ENCODE measurements at regions not wholly inside any gene's neighbourhood (a gene's known extent, or its start where the extent isn't known, plus 50 kb on each side); places are given as distances from the start of the nearest gene placed in this dataset.
"Not testable (repeated sequence)": the region's sequence is repeated elsewhere in the genome, so short reads cannot be mapped to it uniquely, and the experiment has no call there.

DNA sequence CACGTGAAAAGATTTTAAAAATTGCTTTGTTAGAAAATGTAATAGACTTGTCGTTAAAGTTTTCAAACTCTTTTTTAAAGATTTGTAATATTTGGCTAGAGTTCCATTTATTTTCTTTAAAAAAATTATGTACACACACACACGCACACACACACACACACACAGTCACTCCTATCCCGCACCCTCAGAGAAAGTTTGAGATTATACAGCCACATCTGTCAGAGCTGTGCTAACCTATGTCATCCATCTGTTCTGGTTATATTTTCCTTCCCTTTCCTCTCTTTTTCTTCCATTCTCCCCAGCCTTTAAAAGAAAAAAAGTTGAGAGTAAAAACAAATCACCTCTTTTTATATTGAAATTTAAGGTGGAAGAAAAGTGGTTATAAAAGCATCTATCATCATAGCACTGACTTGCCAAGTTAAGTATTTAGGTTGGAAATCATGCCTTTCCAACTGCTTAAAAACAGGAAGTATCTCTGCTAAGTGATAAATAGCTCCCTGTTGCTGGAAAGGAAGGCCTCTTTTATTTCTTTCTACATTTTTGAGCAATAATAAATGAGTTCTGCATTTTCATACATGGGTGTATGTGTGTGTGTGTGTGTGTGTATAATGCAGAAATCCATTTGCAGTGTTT, 163.3 kb upstream of the SPRY1 start:
- TF ChIP-seq, protein P1, sequence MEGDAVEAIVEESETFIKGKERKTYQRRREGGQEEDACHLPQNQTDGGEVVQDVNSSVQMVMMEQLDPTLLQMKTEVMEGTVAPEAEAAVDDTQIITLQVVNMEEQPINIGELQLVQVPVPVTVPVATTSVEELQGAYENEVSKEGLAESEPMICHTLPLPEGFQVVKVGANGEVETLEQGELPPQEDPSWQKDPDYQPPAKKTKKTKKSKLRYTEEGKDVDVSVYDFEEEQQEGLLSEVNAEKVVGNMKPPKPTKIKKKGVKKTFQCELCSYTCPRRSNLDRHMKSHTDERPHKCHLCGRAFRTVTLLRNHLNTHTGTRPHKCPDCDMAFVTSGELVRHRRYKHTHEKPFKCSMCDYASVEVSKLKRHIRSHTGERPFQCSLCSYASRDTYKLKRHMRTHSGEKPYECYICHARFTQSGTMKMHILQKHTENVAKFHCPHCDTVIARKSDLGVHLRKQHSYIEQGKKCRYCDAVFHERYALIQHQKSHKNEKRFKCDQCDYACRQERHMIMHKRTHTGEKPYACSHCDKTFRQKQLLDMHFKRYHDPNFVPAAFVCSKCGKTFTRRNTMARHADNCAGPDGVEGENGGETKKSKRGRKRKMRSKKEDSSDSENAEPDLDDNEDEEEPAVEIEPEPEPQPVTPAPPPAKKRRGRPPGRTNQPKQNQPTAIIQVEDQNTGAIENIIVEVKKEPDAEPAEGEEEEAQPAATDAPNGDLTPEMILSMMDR (IDR thresholded peaks at IDR 0.05): no peak
- TF ChIP-seq EP300 (IDR thresholded peaks at IDR 0.05; ENCODE audit: low read depth) (no peak), POLR2AphosphoS5 (IDR thresholded peaks at IDR 0.05) (no peak), POLR2A (IDR thresholded peaks at IDR 0.05) (no peak)
- H3K4me1 ChIP-seq: peaks cover 0 to 13% (median 5%) of the 10 kb centered on the region in 4 donors
- in situ Hi-C loops (cut with MboI; ENCODE audit: low pct_ligation_motif_present in 1 of 4, low pct_unique_long_range_greater_than_20kb in 1 of 4, low sequenced_read_pairs in 3 of 4): no loop called here
- H3K9me3 ChIP-seq: no peaks in the 10 kb centered on the region
- intact Hi-C loops (cut with DNase I; ENCODE audit: low total_unique reads): no loop called here
- H3K27me3 ChIP-seq: no peaks in the 10 kb centered on the region
- no peak overlapping the region for H3K27ac ChIP-seq
- H3K4me3 ChIP-seq: no peak overlapping the region
- DNase-seq: no peak
- H3K36me3 ChIP-seq: no peaks in the 10 kb centered on the region
- 73 to 83% methylated on average over 4 of the region's 4 CpGs for WGBS, 2 donors (ENCODE audit: low coverage in 1 of 2)

DNA sequence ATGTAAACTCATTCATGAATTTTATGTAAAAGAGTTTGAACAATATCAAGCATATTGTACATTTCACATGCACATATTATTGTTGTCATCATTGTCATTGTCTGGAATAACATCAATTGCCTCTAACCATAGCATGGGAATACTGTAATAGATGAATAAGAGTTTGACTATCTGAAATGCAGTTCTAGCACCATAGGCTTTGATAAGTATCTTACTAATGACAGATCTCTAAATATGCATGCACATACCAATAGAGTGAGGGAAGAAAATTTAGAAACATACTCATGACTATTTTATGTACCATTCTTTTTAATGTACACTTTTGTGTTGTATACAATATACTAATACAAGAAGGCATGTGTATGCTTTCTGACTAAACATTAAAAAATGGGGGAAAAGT, 161.6 kb upstream of the SPRY1 start:
- intact Hi-C loops (cut with DNase I; ENCODE audit: low total_unique reads): no loop called here
- H3K27me3 ChIP-seq: no peaks in the 10 kb centered on the region
- H3K9me3 ChIP-seq: no peaks in the 10 kb centered on the region
- no peaks in the 10 kb centered on the region for H3K36me3 ChIP-seq
- in situ Hi-C loops (cut with MboI; ENCODE audit: low pct_ligation_motif_present in 1 of 4, low pct_unique_long_range_greater_than_20kb in 1 of 4, low sequenced_read_pairs in 3 of 4): no loop called here
- H3K4me3 ChIP-seq: no peak overlapping the region
- no peak overlapping the region for H3K27ac ChIP-seq
- TF ChIP-seq, protein P1 (IDR thresholded peaks at IDR 0.05): no peak
- TF ChIP-seq POLR2AphosphoS5 (IDR thresholded peaks at IDR 0.05): no peak
- peaks cover 0 to 13% (median 5%) of the 10 kb centered on the region in 4 donors for H3K4me1 ChIP-seq
- DNase-seq: no peak

DNA sequence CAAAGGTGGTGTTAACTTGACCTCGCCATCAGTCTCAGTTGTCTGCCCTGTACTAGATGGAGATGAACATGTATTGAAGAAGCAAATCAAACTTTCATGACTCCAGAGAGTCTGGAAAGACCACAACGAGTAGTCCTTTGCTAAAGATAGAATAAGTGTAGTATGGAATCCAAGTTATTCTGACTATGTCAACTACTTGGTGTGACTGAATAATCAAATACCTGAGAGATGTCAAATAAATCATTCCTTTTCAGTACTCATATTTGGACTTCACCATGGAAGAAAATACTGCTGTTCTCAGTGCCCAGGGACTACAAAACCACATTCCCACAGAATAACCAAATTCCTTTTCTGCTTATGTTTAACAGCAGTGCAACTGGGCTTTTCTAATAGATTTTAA, 161.2 kb upstream of the SPRY1 start:
- Histone ChIP-seq H3K27ac (no peak overlapping the region), H3K36me3 (no peaks in the 10 kb centered on the region), H3K4me1 (peaks cover 0 to 13% (median 5%) of the 10 kb centered on the region in 4 donors), H3K27me3 (no peaks in the 10 kb centered on the region), H3K4me3 (no peak overlapping the region), H3K9me3 (no peaks in the 10 kb centered on the region)
- 77% methylated on average over 2 of the region's 2 CpGs; no CpG with 5 or more reads in 1 of the 2 donors for WGBS, 2 donors (ENCODE audit: low coverage in 1 of 2)
- in situ Hi-C loops (cut with MboI; ENCODE audit: low pct_ligation_motif_present in 1 of 4, low pct_unique_long_range_greater_than_20kb in 1 of 4, low sequenced_read_pairs in 3 of 4): no loop called here
- no peak for TF ChIP-seq POLR2AphosphoS5 (IDR thresholded peaks at IDR 0.05)
- TF ChIP-seq, protein P1 (IDR thresholded peaks at IDR 0.05): no peak
- no peak for TF ChIP-seq POLR2A (IDR thresholded peaks at IDR 0.05)
- TF ChIP-seq EP300 (IDR thresholded peaks at IDR 0.05; ENCODE audit: low read depth): no peak
- intact Hi-C loops (cut with DNase I; ENCODE audit: low total_unique reads): no loop called here
- no peak for DNase-seq

DNA sequence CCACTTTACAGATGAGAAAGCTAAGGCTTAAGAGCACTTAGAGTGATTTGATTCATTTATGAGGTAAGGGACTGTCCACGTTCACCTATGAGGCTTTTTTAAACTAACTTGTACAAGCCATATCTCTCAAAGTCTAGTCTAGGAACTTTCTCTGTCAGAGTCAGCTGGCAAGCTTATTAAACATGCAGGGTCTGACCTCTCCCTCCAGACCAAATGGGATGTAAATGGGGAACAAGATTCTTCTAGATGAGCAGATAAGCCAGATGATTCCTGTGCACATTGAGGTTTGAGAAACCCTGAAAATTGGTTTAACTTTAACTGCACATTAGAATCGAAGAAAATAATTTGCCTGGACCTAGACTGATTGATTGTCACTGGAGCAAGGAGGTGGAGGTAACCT, 160.0 kb upstream of the SPRY1 start:
- 60 to 84% methylated on average over 2 of the region's 2 CpGs for WGBS, 2 donors (ENCODE audit: low coverage in 1 of 2)
- no peak for TF ChIP-seq POLR2AphosphoS5 (IDR thresholded peaks at IDR 0.05)
- TF ChIP-seq EP300 (IDR thresholded peaks at IDR 0.05; ENCODE audit: low read depth): no peak
- TF ChIP-seq, protein P1 (IDR thresholded peaks at IDR 0.05): no peak
- no peak for TF ChIP-seq POLR2A (IDR thresholded peaks at IDR 0.05)
- no peak for DNase-seq
- H3K27me3 ChIP-seq: no peaks in the 10 kb centered on the region
- H3K36me3 ChIP-seq: no peaks in the 10 kb centered on the region
- in situ Hi-C loops (cut with MboI; ENCODE audit: low pct_ligation_motif_present in 1 of 4, low pct_unique_long_range_greater_than_20kb in 1 of 4, low sequenced_read_pairs in 3 of 4): no loop called here
- peaks cover 0 to 13% (median 5%) of the 10 kb centered on the region in 4 donors for H3K4me1 ChIP-seq
- no peak overlapping the region for H3K4me3 ChIP-seq
- H3K9me3 ChIP-seq: no peaks in the 10 kb centered on the region
- no peak overlapping the region for H3K27ac ChIP-seq
- intact Hi-C loops (cut with DNase I; ENCODE audit: low total_unique reads): no loop called here

DNA sequence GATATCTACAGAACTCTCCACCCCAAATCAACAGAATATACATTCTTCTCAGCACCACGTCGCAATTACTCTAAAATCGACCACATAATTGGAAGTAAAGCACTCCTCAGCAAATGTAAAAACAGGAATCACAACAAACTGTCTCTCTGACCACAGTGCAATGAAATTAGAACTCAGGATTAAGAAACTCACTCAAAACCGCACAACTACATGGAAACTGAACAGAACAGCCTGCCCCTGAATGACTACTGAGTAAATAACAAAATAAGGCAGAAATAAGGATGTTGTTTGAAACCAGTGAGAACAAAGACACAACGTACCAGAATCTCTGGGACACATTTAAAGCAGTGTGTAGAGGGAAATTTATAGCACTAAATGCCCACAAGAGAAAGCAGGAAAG, 156.3 kb upstream of the SPRY1 start:
- H3K9me3 ChIP-seq; intact Hi-C loops (cut with DNase I; ENCODE audit: low total_unique reads); DNase-seq; H3K27ac ChIP-seq; H3K4me1 ChIP-seq; in situ Hi-C loops (cut with MboI; ENCODE audit: low pct_ligation_motif_present in 1 of 4, low pct_unique_long_range_greater_than_20kb in 1 of 4, low sequenced_read_pairs in 3 of 4); H3K27me3 ChIP-seq; H3K36me3 ChIP-seq; H3K4me3 ChIP-seq: not testable (repeated sequence)
- 96 to 100% methylated on average over 5 of the region's 5 CpGs for WGBS, 2 donors (ENCODE audit: low coverage in 1 of 2)

DNA sequence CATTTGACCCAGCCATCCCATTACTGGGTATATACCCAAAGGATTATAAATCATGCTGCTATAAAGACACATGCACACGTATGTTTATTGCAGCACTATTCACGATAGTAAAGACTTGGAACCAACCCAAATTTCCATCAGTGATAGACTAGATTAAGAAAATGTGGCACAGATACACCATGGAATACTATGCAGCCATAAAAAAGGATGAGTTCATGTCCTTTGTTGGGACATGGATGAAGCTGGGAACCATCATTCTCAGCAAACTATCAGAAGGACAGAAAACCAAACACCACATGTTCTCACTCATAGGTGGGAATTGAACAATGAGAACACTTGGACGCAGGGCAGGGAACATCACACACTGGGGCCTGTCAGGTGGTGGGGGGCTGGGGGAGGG, 153.4 kb upstream of the SPRY1 start:
- not testable (repeated sequence) for H3K36me3 ChIP-seq

More for the DNA sequence above, 153.4 kb upstream of the SPRY1 start:
- H3K4me3 ChIP-seq; DNase-seq; H3K9me3 ChIP-seq; H3K27ac ChIP-seq; intact Hi-C loops (cut with DNase I; ENCODE audit: low total_unique reads); H3K4me1 ChIP-seq; H3K27me3 ChIP-seq; in situ Hi-C loops (cut with MboI; ENCODE audit: low pct_ligation_motif_present in 1 of 4, low pct_unique_long_range_greater_than_20kb in 1 of 4, low sequenced_read_pairs in 3 of 4): not testable (repeated sequence)
- WGBS, 2 donors (ENCODE audit: low coverage in 1 of 2): 57 to 75% methylated on average over 2 to 3 of the region's 3 CpGs
